AG04449 (cell line): ENCODE measurements at regions not wholly inside any gene's neighbourhood (a gene's known extent, or its start where the extent isn't known, plus 50 kb on each side); places are given as distances from the start of the nearest gene placed in this dataset.

Source experiments
- CTCF ChIA-PET: fragments of 350-600 bp; formaldehyde crosslinking; extraction: SDS; loops from one replicate; lab custom pipeline; 2021; ENCODE audit warnings: antibody characterized with exemption; lab: Yijun Ruan, JAX
- POLR2A ChIA-PET: fragments of 400-600, 350-600 bp; formaldehyde crosslinking; extraction: SDS; loops from one replicate; lab custom pipeline; 2020; ENCODE audit warnings: antibody characterized with exemption, inconsistent platforms; lab: Yijun Ruan, JAX
- DNase-seq: peaks from one replicate; pipeline ENCODE4 v3.0.0-alpha.2; 2010; ENCODE audit warnings: low read depth, low spot score
- H3K4me3 ChIP-seq: 2 replicates; pipeline ENCODE4 v1.5.1; 2011; ENCODE audit warnings: low read depth, mild to moderate bottlenecking, control low read depth, low read length
- TF ChIP-seq, protein P1 (sequence below): IDR thresholded peaks from one replicate; pipeline ENCODE4 v1.5.1; 2011; ENCODE audit warnings: mild to moderate bottlenecking, moderate library complexity, low read length, control low read depth, inconsistent platforms; ENCODE audit not compliant: insufficient read depth; ENCODE audit errors: missing control alignments

DNA sequence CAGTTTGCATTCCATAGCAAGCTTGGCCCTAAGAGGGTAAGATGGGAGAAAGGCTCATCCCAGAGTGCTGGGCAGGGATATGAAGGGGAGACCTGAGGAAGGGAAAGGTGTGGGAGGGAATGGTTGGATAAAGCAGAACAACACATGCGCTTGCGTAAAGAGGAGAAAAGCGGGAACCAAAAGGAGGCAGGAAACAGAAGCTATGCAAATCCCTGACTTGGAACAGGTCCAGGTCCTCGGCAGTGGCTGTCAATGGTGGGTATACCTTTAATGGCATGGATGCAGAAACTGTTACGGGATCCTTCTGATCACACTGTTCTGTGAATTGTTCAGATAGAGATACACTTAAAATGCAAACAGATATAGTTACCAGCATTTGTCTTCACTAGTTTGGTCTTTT, 455.6 kb downstream of the SIPA1L2 start:
- ChIA-PET POLR2A (no interaction called here), CTCF (no interaction called here)
- H3K4me3 ChIP-seq: no peak overlapping the region
- TF ChIP-seq, protein P1, sequence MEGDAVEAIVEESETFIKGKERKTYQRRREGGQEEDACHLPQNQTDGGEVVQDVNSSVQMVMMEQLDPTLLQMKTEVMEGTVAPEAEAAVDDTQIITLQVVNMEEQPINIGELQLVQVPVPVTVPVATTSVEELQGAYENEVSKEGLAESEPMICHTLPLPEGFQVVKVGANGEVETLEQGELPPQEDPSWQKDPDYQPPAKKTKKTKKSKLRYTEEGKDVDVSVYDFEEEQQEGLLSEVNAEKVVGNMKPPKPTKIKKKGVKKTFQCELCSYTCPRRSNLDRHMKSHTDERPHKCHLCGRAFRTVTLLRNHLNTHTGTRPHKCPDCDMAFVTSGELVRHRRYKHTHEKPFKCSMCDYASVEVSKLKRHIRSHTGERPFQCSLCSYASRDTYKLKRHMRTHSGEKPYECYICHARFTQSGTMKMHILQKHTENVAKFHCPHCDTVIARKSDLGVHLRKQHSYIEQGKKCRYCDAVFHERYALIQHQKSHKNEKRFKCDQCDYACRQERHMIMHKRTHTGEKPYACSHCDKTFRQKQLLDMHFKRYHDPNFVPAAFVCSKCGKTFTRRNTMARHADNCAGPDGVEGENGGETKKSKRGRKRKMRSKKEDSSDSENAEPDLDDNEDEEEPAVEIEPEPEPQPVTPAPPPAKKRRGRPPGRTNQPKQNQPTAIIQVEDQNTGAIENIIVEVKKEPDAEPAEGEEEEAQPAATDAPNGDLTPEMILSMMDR: no peak
- DNase-seq: no peak

DNA sequence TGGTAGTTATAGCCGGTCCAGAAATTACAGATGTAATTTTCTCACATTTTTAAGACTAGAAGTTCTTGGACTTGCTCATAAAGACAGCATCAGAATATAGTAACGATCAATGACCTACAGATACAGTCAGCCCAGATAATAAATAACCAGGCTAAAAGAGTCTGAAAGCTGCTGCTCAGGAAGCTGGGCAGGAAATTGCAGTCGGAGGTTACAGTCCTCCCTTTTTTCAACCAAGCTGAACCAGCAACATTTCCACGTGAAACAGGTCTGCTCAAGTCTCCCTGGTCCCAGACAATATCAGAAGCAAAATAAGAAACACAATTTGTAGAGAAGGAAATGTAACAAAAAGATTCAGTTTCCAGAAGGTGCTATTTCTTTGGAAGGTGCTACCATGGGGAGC, 457.4 kb downstream of the SIPA1L2 start:
- no peak for DNase-seq
- TF ChIP-seq, protein P1: no peak
- POLR2A ChIA-PET: interaction anchor here (0.7 kb wide), 1 partner anchor 268 kb away, joined by 5 read pairs; no protein-coding TSS in a partner anchor
- no peak overlapping the region for H3K4me3 ChIP-seq
- CTCF ChIA-PET: no interaction called here

DNA sequence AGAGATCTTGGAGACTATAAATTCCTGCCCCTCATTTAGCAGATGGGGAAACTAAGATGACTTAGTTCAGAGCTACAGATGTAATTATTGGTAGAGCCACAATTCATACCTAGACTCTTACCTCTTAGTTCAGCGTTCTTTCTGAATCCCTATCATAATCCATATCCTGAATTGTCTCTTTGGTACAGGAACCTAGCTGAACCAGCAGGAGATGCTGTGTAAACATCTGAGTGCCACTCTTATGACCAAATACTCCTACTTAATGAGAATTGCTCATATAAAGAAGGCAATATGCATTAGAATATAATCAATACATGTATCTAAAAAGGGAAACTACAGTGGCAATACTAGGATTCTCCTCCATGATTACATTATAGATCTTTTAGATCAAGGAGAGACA, 459.0 kb downstream of the SIPA1L2 start:
- ChIA-PET CTCF (no interaction called here), POLR2A (no interaction called here)
- DNase-seq: no peak
- H3K4me3 ChIP-seq: no peak overlapping the region
- TF ChIP-seq, protein P1: no peak

DNA sequence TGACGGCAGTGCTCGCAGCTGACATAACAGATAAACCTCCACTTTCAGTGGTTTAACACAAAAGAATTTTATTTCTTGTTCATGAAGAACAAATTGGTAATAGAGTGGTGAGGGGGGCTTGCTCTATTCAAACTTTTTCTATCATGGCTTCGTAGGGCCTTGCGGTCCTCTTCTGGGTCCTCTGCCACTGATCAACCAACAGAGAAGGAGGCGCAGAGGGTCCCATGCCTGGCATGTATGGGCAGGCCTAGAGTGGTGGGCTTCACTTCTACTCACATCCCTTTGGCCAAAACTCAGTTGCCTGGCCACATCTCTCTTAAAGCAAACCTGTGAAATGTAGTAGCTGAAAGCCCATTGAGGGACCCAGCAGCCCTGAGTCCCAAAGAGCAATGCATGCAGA, 460.5 kb downstream of the SIPA1L2 start:
- H3K4me3 ChIP-seq: no peak overlapping the region
- DNase-seq: no peak
- TF ChIP-seq, protein P1: no peak
- ChIA-PET POLR2A (no interaction called here), CTCF (no interaction called here)

DNA sequence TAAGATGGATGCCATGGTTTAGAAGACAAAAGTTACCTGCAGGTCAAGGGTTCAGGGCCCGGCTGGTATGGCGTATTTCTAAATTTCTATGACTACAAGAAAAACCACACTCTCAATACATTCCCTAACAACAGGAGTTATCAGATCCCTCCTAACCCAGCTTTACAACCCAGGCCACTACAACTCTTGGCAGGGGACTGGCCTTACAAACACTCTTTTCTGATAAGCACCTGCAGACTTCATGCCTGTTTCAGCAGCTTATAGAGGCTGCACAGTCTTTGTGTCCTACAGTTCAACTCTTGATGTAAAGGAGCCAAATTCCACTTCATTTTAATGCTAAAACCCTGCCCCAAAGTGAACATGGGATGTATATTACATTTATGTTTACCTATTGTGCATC, 461.4 kb downstream of the SIPA1L2 start:
- ChIA-PET POLR2A (no interaction called here), CTCF (no interaction called here)
- no peak overlapping the region for H3K4me3 ChIP-seq
- TF ChIP-seq, protein P1: no peak
- DNase-seq: no peak

DNA sequence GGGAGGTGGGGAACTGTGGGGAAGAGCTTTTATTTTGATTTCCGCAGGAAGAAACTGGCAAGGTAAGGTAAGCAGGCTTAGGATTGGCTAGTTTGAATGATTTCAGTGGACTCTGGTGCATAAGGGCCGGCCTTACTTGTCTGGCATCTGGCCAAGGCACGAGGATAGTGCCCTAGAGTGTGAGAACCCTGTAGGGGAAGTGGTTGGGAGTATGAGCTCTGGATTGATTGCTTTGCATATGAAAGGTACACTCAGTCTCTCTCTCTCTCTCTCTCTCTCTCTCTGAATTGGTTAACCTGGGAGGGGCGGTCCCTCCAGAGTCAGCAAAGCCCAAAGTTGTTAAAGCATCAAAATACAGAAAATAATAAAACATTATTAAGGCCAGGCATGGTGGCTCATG, 463.0 kb downstream of the SIPA1L2 start:
- POLR2A ChIA-PET: no interaction called here
- DNase-seq: no peak
- TF ChIP-seq, protein P1: no peak
- no peak overlapping the region for H3K4me3 ChIP-seq
- CTCF ChIA-PET: no interaction called here
